SK-N-SH (cell line): ENCODE measurements at regions not wholly inside any gene's neighbourhood (a gene's known extent, or its start where the extent isn't known, plus 50 kb on each side); places are given as distances from the start of the nearest gene placed in this dataset.

Source experiments
- CTCF ChIA-PET: fragments of 300-600, 350-600 bp; formaldehyde crosslinking; extraction: SDS; loops from one replicate; lab custom pipeline; 2021; lab: Yijun Ruan, JAX
- POLR2A ChIA-PET: fragments of 350-600 bp; sonication (Branson Sonifier 250); formaldehyde crosslinking; extraction: SDS; loops from one replicate; lab custom pipeline; 2020; ENCODE audit warnings: antibody characterized with exemption, inconsistent platforms; lab: Yijun Ruan, JAX
- DNase-seq: peaks from one replicate; pipeline ENCODE4 v3.0.0; 2012
- H2AFZ ChIP-seq: fragments of 200-600 bp; sonication (generic); 2 replicates; pipeline ENCODE4 v1.8.1; 2016; ENCODE audit warnings: antibody characterized with exemption, mild to moderate bottlenecking, low read depth
- H3F3A ChIP-seq: fragments of 200-600 bp; sonication (generic); replicated peaks from 2 replicates; pipeline ENCODE3; 2016; ENCODE audit warnings: antibody characterized with exemption, mild to moderate bottlenecking; ENCODE audit not compliant: insufficient read depth
- H3K27ac ChIP-seq, 2 experiments: fragments of 200-500 bp in 1 of 2; fragments of 200-600 bp in 1 of 2; sonication (Bioruptor generic) in 1 of 2; sonication (generic), shearing (Covaris generic) in 1 of 2; 2 replicates each; pipeline versions ENCODE4 v1.5.1 to v1.6.1; 2014 to 2016; ENCODE audit warnings: low read depth in 2 of 2, inconsistent platforms in 1 of 2, low read length in 1 of 2, mild to moderate bottlenecking in 1 of 2, mixed read lengths in 1 of 2
- H3K27me3 ChIP-seq: fragments of 200-600 bp; sonication (generic), shearing (Covaris generic); 2 replicates; pipeline ENCODE4 v1.6.1; 2016; ENCODE audit warnings: mixed run types; ENCODE audit not compliant: insufficient read depth
- H3K36me3 ChIP-seq, 2 experiments: fragments of 200-500 bp in 1 of 2; fragments of 200-600 bp in 1 of 2; sonication (Bioruptor generic) in 1 of 2; sonication (generic) in 1 of 2; replicated peaks in 1 of 2; 2 replicates each; pipeline versions ENCODE3 to v1.5.1; 2014 to 2016; ENCODE audit warnings: low read length in 1 of 2, mild to moderate bottlenecking in 1 of 2; ENCODE audit not compliant: insufficient read depth in 2 of 2, control insufficient read depth in 1 of 2
- H3K4me1 ChIP-seq, 2 experiments: fragments of 200-500 bp in 1 of 2; fragments of 200-600 bp in 1 of 2; sonication (Bioruptor generic) in 1 of 2; sonication (generic), shearing (Covaris generic) in 1 of 2; 2 replicates each; pipeline versions ENCODE4 v1.5.1 to v1.6.1; 2014 to 2016; ENCODE audit warnings: low read depth in 1 of 2, low read length in 1 of 2, mixed run types in 1 of 2; ENCODE audit not compliant: insufficient read depth in 2 of 2, control insufficient read depth in 1 of 2
- H3K4me2 ChIP-seq: fragments of 200-600 bp; sonication (generic), shearing (Covaris generic); 2 replicates; pipeline ENCODE4 v1.6.1; 2017; ENCODE audit warnings: mixed run types
- H3K4me3 ChIP-seq, 2 experiments: fragments of 200-500 bp in 1 of 2; fragments of 200-600 bp in 1 of 2; sonication (Bioruptor generic) in 1 of 2; sonication (generic), shearing (Covaris generic) in 1 of 2; 2 replicates each; pipeline versions ENCODE4 v1.5.1 to v1.8.1; 2014 to 2016; ENCODE audit warnings: low read depth in 2 of 2, inconsistent platforms in 1 of 2, low read length in 1 of 2, mild to moderate bottlenecking in 1 of 2, mixed read lengths in 1 of 2, moderate library complexity in 1 of 2
- H3K79me2 ChIP-seq: fragments of 200-600 bp; sonication (generic); 2 replicates; pipeline ENCODE4 v1.8.1; 2017; ENCODE audit warnings: mild to moderate bottlenecking; ENCODE audit not compliant: insufficient read depth
- H3K9ac ChIP-seq: fragments of 200-600 bp; sonication (generic); 2 replicates; pipeline ENCODE4 v1.6.1; 2017; ENCODE audit warnings: mixed run types
- H3K9me2 ChIP-seq: fragments of 200-600 bp; sonication (generic); 2 replicates; pipeline ENCODE4 v1.6.1; 2017; ENCODE audit warnings: mixed run types
- H3K9me3 ChIP-seq: fragments of 200-600 bp; sonication (generic); 2 replicates; pipeline ENCODE4 v1.6.1; 2017; ENCODE audit warnings: mixed run types, mild to moderate bottlenecking, moderate library complexity
- H4K20me1 ChIP-seq: fragments of 200-600 bp; sonication (generic); 2 replicates; pipeline ENCODE4 v1.6.1; 2017; ENCODE audit warnings: mild to moderate bottlenecking, mixed run types; ENCODE audit not compliant: insufficient read depth
- CHD2 ChIP-seq: fragments of 150-350 bp; IDR thresholded peaks from 2 replicates; pipeline ENCODE4 v1.6.1; 2018; ENCODE audit warnings: low read length; ENCODE audit not compliant: partially characterized antibody
- ELF1 ChIP-seq: IDR thresholded peaks from 2 replicates; pipeline ENCODE4 v1.4.0; 2012
- EZH2phosphoT487 ChIP-seq: fragments of 200-600 bp; sonication (generic); IDR thresholded peaks from 2 replicates; pipeline ENCODE4 v1.6.1; 2017; ENCODE audit warnings: low read depth, mixed run types, mild to moderate bottlenecking, antibody characterized with exemption, moderate library complexity, borderline replicate concordance
- FOSL2 ChIP-seq: IDR thresholded peaks from 2 replicates; pipeline ENCODE4 v1.4.0; 2012; ENCODE audit warnings: low read depth, mild to moderate bottlenecking, moderate library complexity, borderline replicate concordance
- FOXJ3 ChIP-seq: sonication (generic); formaldehyde crosslinking; IDR thresholded peaks from 2 replicates; pipeline ENCODE4 v1.5.1; 2020; ENCODE audit warnings: mild to moderate bottlenecking, missing genetic modification reagents
- IRF3 ChIP-seq: fragments of 150-350 bp; IDR thresholded peaks from 2 replicates; pipeline ENCODE4 v1.6.1; 2016; ENCODE audit warnings: mild to moderate bottlenecking, low read depth, low read length
- MAX ChIP-seq: IDR thresholded peaks from 2 replicates; pipeline ENCODE4 v1.4.0; 2012; ENCODE audit warnings: low read depth
- MEF2A ChIP-seq: IDR thresholded peaks from 2 replicates; pipeline ENCODE4 v1.4.0; 2012; ENCODE audit warnings: low read depth, borderline replicate concordance
- NFIC ChIP-seq: IDR thresholded peaks from 2 replicates; pipeline ENCODE4 v1.4.0; 2012; ENCODE audit warnings: borderline replicate concordance
- RAD21 ChIP-seq: IDR thresholded peaks from 2 replicates; pipeline ENCODE4 v1.6.1; 2012; ENCODE audit warnings: mild to moderate bottlenecking, low read length
- RCOR1 ChIP-seq: fragments of 150-350 bp; IDR thresholded peaks from 2 replicates; pipeline ENCODE4 v1.6.1; 2017; ENCODE audit warnings: antibody characterized with exemption, low read length
- REST ChIP-seq: IDR thresholded peaks from 2 replicates; pipeline ENCODE4 v1.6.1; 2012; ENCODE audit warnings: mild to moderate bottlenecking, low read depth, low read length, moderate library complexity
- RFX5 ChIP-seq: IDR thresholded peaks from 2 replicates; pipeline ENCODE4 v1.6.1; 2012; ENCODE audit warnings: mild to moderate bottlenecking, improper control_type of control experiment, low read length
- SMC3 ChIP-seq: IDR thresholded peaks from 2 replicates; pipeline ENCODE4 v1.6.1; 2012; ENCODE audit warnings: low read depth, low read length, improper control_type of control experiment
- TEAD4 ChIP-seq: IDR thresholded peaks from 2 replicates; pipeline ENCODE4 v1.4.0; 2012; ENCODE audit warnings: mild to moderate bottlenecking, borderline replicate concordance; ENCODE audit not compliant: insufficient read depth
- USF1 ChIP-seq: IDR thresholded peaks from 2 replicates; pipeline ENCODE4 v1.4.0; 2012; ENCODE audit warnings: low read depth, borderline replicate concordance
- YY1 ChIP-seq: IDR thresholded peaks from 2 replicates; pipeline ENCODE4 v1.4.0; 2012; ENCODE audit warnings: low read depth, mild to moderate bottlenecking
- ZBTB33 ChIP-seq: IDR thresholded peaks from 2 replicates; pipeline ENCODE4 v1.4.0; 2012; ENCODE audit warnings: low read depth, borderline replicate concordance
- WGBS: methylation state at CpG from one replicate; pipeline ENCODE4 v1.1.6; 2017; ENCODE audit warnings: low lambda C conversion rate; 5-methylcytosine and 5-hydroxymethylcytosine counted together

GRCh38 chr4:156419080-156419685, 465.5 kb upstream of the CTSO start:
- ChIA-PET POLR2A (no interaction called here), CTCF (no interaction called here)
- no peak overlapping the region for H3K27ac ChIP-seq
- no peak overlapping the region for H3K4me3 ChIP-seq
- no peaks in the 10 kb centered on the region for H3K27me3 ChIP-seq
- H3K9ac ChIP-seq, result no peak overlapping the region
- 18% methylated on average over 2 of the region's 2 CpGs for WGBS
- no peaks in the 10 kb centered on the region for H4K20me1 ChIP-seq
- no peaks in the 10 kb centered on the region for H3K79me2 ChIP-seq
- no peak overlapping the region for H3K4me2 ChIP-seq
- no peaks in the 10 kb centered on the region for H3F3A ChIP-seq
- H3K9me2 ChIP-seq, result no peaks in the 10 kb centered on the region
- H3K4me1 ChIP-seq, result no peaks in the 10 kb centered on the region; a peak in 1 of 4 replicates
- H3K36me3 ChIP-seq, result no peaks in the 10 kb centered on the region
- H2AFZ ChIP-seq, result no peak overlapping the region
- DNase-seq, result no peak
- H3K9me3 ChIP-seq, result no peaks in the 10 kb centered on the region
- TF ChIP-seq ZBTB33 (no peak), RCOR1 (no peak), MEF2A (no peak), IRF3 (no peak)
- TF ChIP-seq, all 33 proteins: peak for 0

GRCh38 chr4:156414406-156414805, 460.7 kb upstream of the CTSO start:
- H3K9me2 ChIP-seq, result no peaks in the 10 kb centered on the region
- H2AFZ ChIP-seq, result no peak overlapping the region
- H3K9me3 ChIP-seq, result no peaks in the 10 kb centered on the region
- no peak overlapping the region for H3K4me3 ChIP-seq
- no peaks in the 10 kb centered on the region for H3K79me2 ChIP-seq
- DNase-seq, result no peak
- TF ChIP-seq SMC3 (no peak), YY1 (no peak), USF1 (no peak), REST (no peak), RAD21 (no peak), EZH2phosphoT487 (no peak), NFIC (no peak), TEAD4 (no peak), FOSL2 (no peak), CHD2 (no peak), FOXJ3 (no peak), MEF2A (no peak), RFX5 (no peak), MAX (no peak), IRF3 (no peak), ELF1 (no peak)
- TF ChIP-seq, all 33 proteins: peak for 0
- Histone ChIP-seq H4K20me1 (no peaks in the 10 kb centered on the region), H3K36me3 (no peaks in the 10 kb centered on the region), H3K9ac (no peak overlapping the region), H3K27me3 (no peaks in the 10 kb centered on the region), H3K27ac (no peak overlapping the region), H3F3A (no peaks in the 10 kb centered on the region), H3K4me1 (peaks cover 0 to 6% of the 10 kb centered on the region in 2 experiments; a peak in 1 of 4 replicates), H3K4me2 (no peak overlapping the region)
- ChIA-PET CTCF (no interaction called here), POLR2A (no interaction called here)
